ENCODE measurements at regions not wholly inside any gene's neighbourhood (a gene's known extent, or its start where the extent isn't known, plus 50 kb on each side); places are given as distances from the start of the nearest gene placed in this dataset.
A peak's percentile ranks its signal among the peaks of the same experiment; 100 is the strongest.

DNA sequence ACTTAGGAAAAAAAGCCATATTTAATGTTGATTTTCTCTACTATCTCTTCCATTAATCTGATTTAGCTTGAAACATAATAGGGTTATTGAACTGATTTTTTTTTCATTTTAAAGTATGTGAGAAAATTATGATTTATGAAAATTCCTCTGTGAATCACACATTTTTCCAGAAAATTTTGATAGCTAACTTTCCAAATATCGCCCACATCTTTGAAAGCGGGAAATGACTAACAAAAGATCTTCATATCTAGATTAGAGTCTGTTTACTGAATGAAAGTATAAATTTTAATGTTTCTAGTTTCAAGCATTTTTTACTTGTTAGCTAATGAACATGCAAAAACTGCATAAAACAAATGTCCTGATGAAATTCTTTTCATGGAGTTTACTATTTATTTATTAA, 97.4 kb downstream of the POSTN start:
- H3K27ac ChIP-seq (ENCODE audit: low read depth, low read length) = no peak overlapping the region
- no peaks in the 10 kb centered on the region for H3K27me3 ChIP-seq (ENCODE audit: control insufficient read depth, insufficient read depth, low read length)
- DNase-seq (ENCODE audit: low read depth, low spot score) = no peak
- ChIA-PET CTCF (no interaction called here), POLR2A (no interaction called here)
- H3K9me3 ChIP-seq (ENCODE audit: control insufficient read depth, insufficient read depth, low read length) = no peaks in the 10 kb centered on the region
- TF ChIP-seq, protein P1, sequence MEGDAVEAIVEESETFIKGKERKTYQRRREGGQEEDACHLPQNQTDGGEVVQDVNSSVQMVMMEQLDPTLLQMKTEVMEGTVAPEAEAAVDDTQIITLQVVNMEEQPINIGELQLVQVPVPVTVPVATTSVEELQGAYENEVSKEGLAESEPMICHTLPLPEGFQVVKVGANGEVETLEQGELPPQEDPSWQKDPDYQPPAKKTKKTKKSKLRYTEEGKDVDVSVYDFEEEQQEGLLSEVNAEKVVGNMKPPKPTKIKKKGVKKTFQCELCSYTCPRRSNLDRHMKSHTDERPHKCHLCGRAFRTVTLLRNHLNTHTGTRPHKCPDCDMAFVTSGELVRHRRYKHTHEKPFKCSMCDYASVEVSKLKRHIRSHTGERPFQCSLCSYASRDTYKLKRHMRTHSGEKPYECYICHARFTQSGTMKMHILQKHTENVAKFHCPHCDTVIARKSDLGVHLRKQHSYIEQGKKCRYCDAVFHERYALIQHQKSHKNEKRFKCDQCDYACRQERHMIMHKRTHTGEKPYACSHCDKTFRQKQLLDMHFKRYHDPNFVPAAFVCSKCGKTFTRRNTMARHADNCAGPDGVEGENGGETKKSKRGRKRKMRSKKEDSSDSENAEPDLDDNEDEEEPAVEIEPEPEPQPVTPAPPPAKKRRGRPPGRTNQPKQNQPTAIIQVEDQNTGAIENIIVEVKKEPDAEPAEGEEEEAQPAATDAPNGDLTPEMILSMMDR (IDR thresholded peaks at IDR 0.05; ENCODE audit: low read depth, low read length) = no peak
- H3K4me3 ChIP-seq (ENCODE audit: low read depth, low read length) = no peak overlapping the region

DNA sequence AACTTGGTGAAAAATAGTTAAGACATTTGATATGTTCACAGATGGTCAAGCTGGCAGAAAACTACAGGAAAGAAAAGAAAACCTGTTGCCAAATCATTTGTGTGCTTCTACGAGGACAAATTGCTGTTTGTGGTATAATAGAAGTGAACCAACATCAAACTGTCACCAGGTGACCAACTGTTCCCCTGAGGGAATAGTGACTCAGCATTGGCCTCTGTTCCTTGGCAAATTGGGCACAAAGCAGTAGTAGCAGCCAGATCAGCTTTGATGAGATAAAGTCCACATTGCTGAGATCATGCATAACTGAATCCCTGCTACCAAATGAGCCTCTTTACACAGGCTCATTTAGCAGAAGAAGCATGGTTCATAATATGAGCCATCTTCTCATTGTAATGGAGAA, 103.5 kb downstream of the POSTN start:
- H3K4me3 ChIP-seq (ENCODE audit: low read depth, low read length) = no peak overlapping the region
- no peak overlapping the region for H3K27ac ChIP-seq (ENCODE audit: low read depth, low read length)
- ChIA-PET CTCF (no interaction called here), POLR2A (no interaction called here)
- DNase-seq (ENCODE audit: low read depth, low spot score) = no peak
- TF ChIP-seq, protein P1 (IDR thresholded peaks at IDR 0.05; ENCODE audit: low read depth, low read length) = no peak
- no peaks in the 10 kb centered on the region for H3K27me3 ChIP-seq (ENCODE audit: control insufficient read depth, insufficient read depth, low read length)
- no peaks in the 10 kb centered on the region for H3K9me3 ChIP-seq (ENCODE audit: control insufficient read depth, insufficient read depth, low read length)

DNA sequence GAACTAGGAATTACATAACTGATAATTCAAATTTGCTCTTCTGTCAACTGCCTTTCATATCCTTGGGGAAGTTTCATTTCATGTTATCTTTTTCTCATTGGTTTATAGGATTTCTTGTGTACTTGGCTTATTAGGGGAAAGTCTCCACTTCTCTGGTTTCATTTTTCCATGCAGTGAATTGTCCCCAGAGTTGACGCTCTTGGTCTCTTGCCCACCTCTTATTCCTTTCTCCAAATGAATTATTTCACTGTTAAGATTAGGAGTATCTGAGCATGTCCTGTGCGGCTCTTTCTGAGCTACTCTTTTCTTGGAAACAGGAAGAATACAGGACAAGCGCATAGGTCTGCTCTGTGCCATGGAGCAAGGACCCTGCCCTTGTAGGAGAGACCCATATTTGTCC, 104.8 kb downstream of the POSTN start:
- no peaks in the 10 kb centered on the region for H3K9me3 ChIP-seq (ENCODE audit: control insufficient read depth, insufficient read depth, low read length)
- ChIA-PET CTCF (no interaction called here), POLR2A (no interaction called here)
- no peak overlapping the region for H3K27ac ChIP-seq (ENCODE audit: low read depth, low read length)
- TF ChIP-seq, protein P1 (IDR thresholded peaks at IDR 0.05; ENCODE audit: low read depth, low read length) = no peak
- DNase-seq (ENCODE audit: low read depth, low spot score) = no peak
- H3K4me3 ChIP-seq (ENCODE audit: low read depth, low read length) = no peak overlapping the region
- no peaks in the 10 kb centered on the region for H3K27me3 ChIP-seq (ENCODE audit: control insufficient read depth, insufficient read depth, low read length)

DNA sequence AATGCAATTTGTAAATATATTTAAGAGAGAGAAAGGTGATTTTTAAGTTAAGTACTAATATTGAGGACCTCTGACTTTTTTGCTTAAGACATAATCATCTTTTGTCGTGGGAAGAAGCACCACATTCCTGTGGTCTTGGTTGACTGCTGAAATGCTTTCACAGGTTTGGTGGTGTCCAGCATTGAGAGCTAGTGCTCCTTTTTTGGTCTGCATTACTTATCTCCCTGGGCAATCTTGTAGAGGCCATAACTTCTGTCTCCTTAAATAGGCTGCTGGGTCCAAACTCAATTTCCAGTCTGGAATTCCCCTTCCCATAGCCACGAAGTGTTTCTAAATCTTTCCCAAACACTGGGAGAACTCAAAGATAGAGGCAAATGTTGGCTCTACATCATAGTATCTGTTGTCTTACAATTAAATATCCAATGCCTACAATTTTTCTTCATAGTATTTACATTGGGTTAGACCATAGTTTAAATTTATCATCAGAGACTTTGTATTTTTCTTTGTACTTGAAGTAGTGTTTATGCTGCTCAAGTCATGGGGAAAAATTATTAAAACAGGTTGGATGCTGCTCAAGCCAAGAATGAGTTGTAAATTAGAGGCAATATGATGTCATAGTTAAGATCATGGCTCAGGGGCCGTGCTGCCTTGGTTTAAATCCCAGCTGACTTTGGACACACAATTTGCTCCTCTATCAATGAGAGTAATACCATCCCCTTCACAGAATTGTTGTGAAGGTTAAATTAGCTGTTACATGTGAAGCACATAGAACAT, 105.6 kb downstream of the POSTN start:
- Histone ChIP-seq H3K4me3 (ENCODE audit: low read depth, low read length) (no peak overlapping the region), H3K27ac (ENCODE audit: low read depth, low read length) (peak overlapping the region; percentile 31), H3K9me3 (ENCODE audit: control insufficient read depth, insufficient read depth, low read length) (no peaks in the 10 kb centered on the region), H3K27me3 (ENCODE audit: control insufficient read depth, insufficient read depth, low read length) (no peaks in the 10 kb centered on the region)
- peak; percentile 53 for DNase-seq (ENCODE audit: low read depth, low spot score)
- TF ChIP-seq, protein P1 (IDR thresholded peaks at IDR 0.05; ENCODE audit: low read depth, low read length) = no peak
- POLR2A ChIA-PET = no interaction called here
- CTCF ChIA-PET = no interaction called here

DNA sequence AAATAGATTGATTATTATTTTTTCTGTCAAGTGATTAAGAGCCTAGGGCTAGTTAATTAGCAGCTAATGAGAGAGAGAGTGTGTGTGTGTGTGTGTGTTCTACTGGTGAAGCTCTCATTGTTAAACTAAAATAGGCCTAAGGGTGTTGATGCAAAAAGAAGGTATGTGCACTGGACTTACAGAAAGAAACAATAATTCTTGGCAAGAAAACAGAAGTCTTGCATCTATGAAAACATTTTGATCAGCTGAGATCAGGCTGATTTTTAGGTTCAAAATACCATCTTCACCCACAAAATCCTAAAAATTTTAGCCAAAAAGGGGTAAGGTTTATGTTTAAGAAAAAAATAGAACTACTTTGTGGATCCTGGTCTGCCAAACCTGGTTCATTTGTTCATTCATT, 106.5 kb downstream of the POSTN start:
- no peak overlapping the region for H3K4me3 ChIP-seq (ENCODE audit: low read depth, low read length)
- TF ChIP-seq, protein P1 (IDR thresholded peaks at IDR 0.05; ENCODE audit: low read depth, low read length) = no peak
- DNase-seq (ENCODE audit: low read depth, low spot score) = no peak
- CTCF ChIA-PET = no interaction called here
- POLR2A ChIA-PET = no interaction called here
- H3K27me3 ChIP-seq (ENCODE audit: control insufficient read depth, insufficient read depth, low read length) = no peaks in the 10 kb centered on the region
- no peak overlapping the region for H3K27ac ChIP-seq (ENCODE audit: low read depth, low read length)
- H3K9me3 ChIP-seq (ENCODE audit: control insufficient read depth, insufficient read depth, low read length) = no peaks in the 10 kb centered on the region
